NOMO-1 treated with dmso at 0.1 percent for 144 hours (cell line): ENCODE measurements at regions not wholly inside any gene's neighbourhood (a gene's known extent, or its start where the extent isn't known, plus 50 kb on each side); places are given as distances from the start of the nearest gene placed in this dataset.
"Not testable (repeated sequence)": the region's sequence is repeated elsewhere in the genome, so short reads cannot be mapped to it uniquely, and the experiment has no call there.

Source experiments
- DNase-seq: peaks from one replicate; lab custom pipeline; 2025; ENCODE audit not compliant: unreplicated experiment; lab: John Stamatoyannopoulos, UW

- no peak for DNase-seq
Measured at GRCh38 chr4:124143632-124144031, 568.9 kb downstream of the ANKRD50 start.

GRCh38 chr4:124144238-124144654 lies 568.3 kb downstream of the ANKRD50 start:
- no peak for DNase-seq

GRCh38 chr4:124146068-124146467 lies 566.5 kb downstream of the ANKRD50 start:
- DNase-seq = no peak

GRCh38 chr4:124151031-124151430 lies 561.5 kb downstream of the ANKRD50 start:
- DNase-seq = no peak

- DNase-seq = no peak
Measured at GRCh38 chr4:124152132-124152531, 560.4 kb downstream of the ANKRD50 start.

GRCh38 chr4:124155239-124155638 lies 557.3 kb downstream of the ANKRD50 start:
- no peak for DNase-seq

- DNase-seq = no peak
Measured at GRCh38 chr4:124157396-124158083, 555.0 kb downstream of the ANKRD50 start.

- DNase-seq = no peak
Measured at GRCh38 chr4:124163401-124163800, 549.1 kb downstream of the ANKRD50 start.

GRCh38 chr4:124167602-124168001 lies 544.9 kb downstream of the ANKRD50 start:
- no peak for DNase-seq

- not testable (repeated sequence) for DNase-seq
Measured at GRCh38 chr4:124169524-124169923, 543.0 kb downstream of the ANKRD50 start.

- DNase-seq = no peak
Measured at GRCh38 chr4:124173912-124174311, 538.6 kb downstream of the ANKRD50 start.

- no peak for DNase-seq
Measured at GRCh38 chr4:124177647-124178425, 534.7 kb downstream of the ANKRD50 start.

GRCh38 chr4:124178449-124179021 lies 534.0 kb downstream of the ANKRD50 start:
- DNase-seq = no peak

- DNase-seq = no peak
Measured at GRCh38 chr4:124179506-124180186, 532.9 kb downstream of the ANKRD50 start.

- no peak for DNase-seq
Measured at GRCh38 chr4:124181039-124181438, 531.5 kb downstream of the ANKRD50 start.

GRCh38 chr4:124183231-124183630 lies 529.3 kb downstream of the ANKRD50 start:
- DNase-seq = no peak

GRCh38 chr4:124183926-124184325 lies 528.6 kb downstream of the ANKRD50 start:
- no peak for DNase-seq

GRCh38 chr4:124184792-124185191 lies 527.7 kb downstream of the ANKRD50 start:
- no peak for DNase-seq

GRCh38 chr4:124188595-124188994 lies 523.9 kb downstream of the ANKRD50 start:
- DNase-seq = no peak

- no peak for DNase-seq
Measured at GRCh38 chr4:124189545-124189944, 523.0 kb downstream of the ANKRD50 start.

- DNase-seq = no peak
Measured at GRCh38 chr4:124191329-124191728, 521.2 kb downstream of the ANKRD50 start.

GRCh38 chr4:124192544-124192943 lies 520.0 kb downstream of the ANKRD50 start:
- DNase-seq = no peak
